ENCODE measurements at regions not wholly inside any gene's neighbourhood (a gene's known extent, or its start where the extent isn't known, plus 50 kb on each side); places are given as distances from the start of the nearest gene placed in this dataset.

GRCh38 chr4:123229286-123229685 is 167.3 kb upstream of the SPRY1 start:
- ChIA-PET CTCF (no interaction called here), POLR2A (no interaction called here), SMC1A (ENCODE audit: uncharacterized antibody, unreplicated experiment) (no interaction called here), RAD21 (ENCODE audit: unreplicated experiment) (no interaction called here)
- Histone ChIP-seq H3K79me2 (ENCODE audit: control insufficient read depth, insufficient read depth, low read length) (no peaks in the 10 kb centered on the region), H4K20me1 (ENCODE audit: control insufficient read depth, insufficient read depth) (no peaks in the 10 kb centered on the region), H3K9me3 (replicated peaks; ENCODE audit: control insufficient read depth, insufficient read depth, low read length) (no peaks in the 10 kb centered on the region), H3K4me2 (ENCODE audit: control insufficient read depth, insufficient read depth) (no peak overlapping the region), H3K27me3 (replicated peaks in 1 of 2; ENCODE audit: control insufficient read depth in 2 of 2, insufficient read depth in 2 of 2, low read length in 1 of 2) (no peaks in the 10 kb centered on the region), H3K36me3 (ENCODE audit: control insufficient read depth in 2 of 2, insufficient read depth in 2 of 2, low read length in 1 of 2) (no peaks in the 10 kb centered on the region), H2AFZ (ENCODE audit: control insufficient read depth, low read depth, low read length) (no peak overlapping the region), H3K4me1 (ENCODE audit: control insufficient read depth, insufficient read depth, low read length) (no peaks in the 10 kb centered on the region), H3K27ac (ENCODE audit: control insufficient read depth, insufficient read depth) (no peak overlapping the region), H3K4me3 (no peak overlapping the region), H3K9ac (ENCODE audit: control insufficient read depth, insufficient read depth, low read length) (no peak overlapping the region)
- no peak for DNase-seq (ENCODE audit: low read depth, low spot score)
- no TSS peak for BruUV-seq (replicated peaks)
- in situ Hi-C loops (cut with MboI) (no loop called here), intact Hi-C loops (cut with micrococcal nuclease; ENCODE audit: unreplicated experiment) (no loop called here)
- ATAC-seq: no peak
- FAIRE-seq: no peak
- TF ChIP-seq WRNIP1 (IDR thresholded peaks at IDR 0.05; ENCODE audit: borderline replicate concordance, low read depth, low read length): no peak
- 88% methylated on average over 1 of the region's 1 CpG for WGBS (ENCODE audit: insufficient coverage, insufficient replicate concordance, low lambda C conversion rate, missing lambda C conversion rate)

GRCh38 chr4:123230061-123230460 is 166.5 kb upstream of the SPRY1 start:
- no peak overlapping the region for H3K4me2 ChIP-seq (ENCODE audit: control insufficient read depth, insufficient read depth)
- ATAC-seq (no peak), DNase-seq (ENCODE audit: low read depth, low spot score) (no peak), FAIRE-seq (no peak)
- in situ Hi-C loops (cut with MboI) (no loop called here), intact Hi-C loops (cut with micrococcal nuclease; ENCODE audit: unreplicated experiment) (no loop called here)
- no peaks in the 10 kb centered on the region for H3K4me1 ChIP-seq (ENCODE audit: control insufficient read depth, insufficient read depth, low read length)
- CTCF ChIA-PET: no interaction called here
- RAD21 ChIA-PET (ENCODE audit: unreplicated experiment): no interaction called here
- no peaks in the 10 kb centered on the region for H3K27me3 ChIP-seq (replicated peaks in 1 of 2; ENCODE audit: control insufficient read depth in 2 of 2, insufficient read depth in 2 of 2, low read length in 1 of 2)
- no TSS peak for BruUV-seq (replicated peaks)
- H4K20me1 ChIP-seq (ENCODE audit: control insufficient read depth, insufficient read depth): no peaks in the 10 kb centered on the region
- no peak overlapping the region for H3K4me3 ChIP-seq
- no peak for TF ChIP-seq ESRRA (IDR thresholded peaks at IDR 0.05; ENCODE audit: low read length)
- TF ChIP-seq BACH1 (IDR thresholded peaks at IDR 0.05; ENCODE audit: borderline replicate concordance): no peak
- TF ChIP-seq SPI1 (IDR thresholded peaks at IDR 0.05; ENCODE audit: borderline replicate concordance, insufficient read depth, low read depth, low read length): no peak
- no peak for TF ChIP-seq NFYA (IDR thresholded peaks at IDR 0.05; ENCODE audit: borderline replicate concordance, low read depth, low read length)
- no peak for TF ChIP-seq SMAD5 (IDR thresholded peaks at IDR 0.05; ENCODE audit: low read depth)
- TF ChIP-seq HCFC1 (IDR thresholded peaks at IDR 0.05; ENCODE audit: low read length): no peak
- TF ChIP-seq MYC (IDR thresholded peaks at IDR 0.05; ENCODE audit: insufficient read depth, insufficient read length, insufficient replicate concordance, low read length, severe bottlenecking): no peak
- TF ChIP-seq CBFB (IDR thresholded peaks at IDR 0.05; ENCODE audit: low read depth): no peak
- no peak for TF ChIP-seq RCOR1 (conservative IDR thresholded peaks at IDR 0.05; ENCODE audit: low read depth, low read length)
- no peak for TF ChIP-seq RELB (IDR thresholded peaks at IDR 0.05; ENCODE audit: low read depth)
- TF ChIP-seq ZNF217 (IDR thresholded peaks at IDR 0.05): no peak
- no peak for TF ChIP-seq TCF7 (IDR thresholded peaks at IDR 0.05; ENCODE audit: borderline replicate concordance)
- no peak for TF ChIP-seq MYB (IDR thresholded peaks at IDR 0.05; ENCODE audit: borderline replicate concordance, low read depth, low read length)
- no peak for TF ChIP-seq YBX1 (IDR thresholded peaks at IDR 0.05)
- TF ChIP-seq SIN3A (IDR thresholded peaks at IDR 0.05; ENCODE audit: low read depth, low read length): no peak
- no peaks in the 10 kb centered on the region for H3K79me2 ChIP-seq (ENCODE audit: control insufficient read depth, insufficient read depth, low read length)
- H3K27ac ChIP-seq (ENCODE audit: control insufficient read depth, insufficient read depth): no peak overlapping the region
- H3K36me3 ChIP-seq (ENCODE audit: control insufficient read depth in 2 of 2, insufficient read depth in 2 of 2, low read length in 1 of 2): no peaks in the 10 kb centered on the region
- H3K9me3 ChIP-seq (replicated peaks; ENCODE audit: control insufficient read depth, insufficient read depth, low read length): no peaks in the 10 kb centered on the region
- no peak overlapping the region for H2AFZ ChIP-seq (ENCODE audit: control insufficient read depth, low read depth, low read length)
- SMC1A ChIA-PET (ENCODE audit: uncharacterized antibody, unreplicated experiment): no interaction called here
- WGBS (ENCODE audit: insufficient coverage, insufficient replicate concordance, low lambda C conversion rate, missing lambda C conversion rate): 90% methylated on average over 2 of the region's 2 CpGs
- POLR2A ChIA-PET: no interaction called here
- H3K9ac ChIP-seq (ENCODE audit: control insufficient read depth, insufficient read depth, low read length): no peak overlapping the region
